LNCAP (cell line): ENCODE measurements at regions not wholly inside any gene's neighbourhood (a gene's known extent, or its start where the extent isn't known, plus 50 kb on each side); places are given as distances from the start of the nearest gene placed in this dataset.

Experiments used
- TF ChIP-seq, protein P1 (sequence below): fragments of 450-650 bp; IDR thresholded peaks from 2 replicates; pipeline ENCODE4 v1.5.1; 2017; ENCODE audit warnings: mild to moderate bottlenecking

DNA sequence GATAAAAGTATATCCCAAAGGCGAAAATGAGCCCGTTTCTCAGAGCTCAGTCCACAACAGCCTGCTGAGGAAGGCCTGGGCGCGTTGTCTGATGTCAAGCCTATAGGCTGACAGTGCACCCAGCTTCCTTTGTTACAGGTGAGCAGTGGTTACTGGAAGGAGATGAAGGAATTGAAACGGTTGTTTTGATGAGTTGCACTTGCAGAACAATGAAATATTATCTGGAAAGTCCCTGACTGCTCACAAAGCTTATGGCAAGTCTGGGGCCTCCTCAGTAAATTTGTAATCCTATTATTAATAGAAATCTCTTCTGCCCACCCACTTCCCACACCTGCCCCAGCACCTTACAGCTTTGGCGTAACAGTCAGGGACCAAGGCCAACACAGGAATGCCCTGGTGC is 77.8 kb downstream of the C11orf91 start:
- TF ChIP-seq, protein P1, sequence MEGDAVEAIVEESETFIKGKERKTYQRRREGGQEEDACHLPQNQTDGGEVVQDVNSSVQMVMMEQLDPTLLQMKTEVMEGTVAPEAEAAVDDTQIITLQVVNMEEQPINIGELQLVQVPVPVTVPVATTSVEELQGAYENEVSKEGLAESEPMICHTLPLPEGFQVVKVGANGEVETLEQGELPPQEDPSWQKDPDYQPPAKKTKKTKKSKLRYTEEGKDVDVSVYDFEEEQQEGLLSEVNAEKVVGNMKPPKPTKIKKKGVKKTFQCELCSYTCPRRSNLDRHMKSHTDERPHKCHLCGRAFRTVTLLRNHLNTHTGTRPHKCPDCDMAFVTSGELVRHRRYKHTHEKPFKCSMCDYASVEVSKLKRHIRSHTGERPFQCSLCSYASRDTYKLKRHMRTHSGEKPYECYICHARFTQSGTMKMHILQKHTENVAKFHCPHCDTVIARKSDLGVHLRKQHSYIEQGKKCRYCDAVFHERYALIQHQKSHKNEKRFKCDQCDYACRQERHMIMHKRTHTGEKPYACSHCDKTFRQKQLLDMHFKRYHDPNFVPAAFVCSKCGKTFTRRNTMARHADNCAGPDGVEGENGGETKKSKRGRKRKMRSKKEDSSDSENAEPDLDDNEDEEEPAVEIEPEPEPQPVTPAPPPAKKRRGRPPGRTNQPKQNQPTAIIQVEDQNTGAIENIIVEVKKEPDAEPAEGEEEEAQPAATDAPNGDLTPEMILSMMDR = no peak

DNA sequence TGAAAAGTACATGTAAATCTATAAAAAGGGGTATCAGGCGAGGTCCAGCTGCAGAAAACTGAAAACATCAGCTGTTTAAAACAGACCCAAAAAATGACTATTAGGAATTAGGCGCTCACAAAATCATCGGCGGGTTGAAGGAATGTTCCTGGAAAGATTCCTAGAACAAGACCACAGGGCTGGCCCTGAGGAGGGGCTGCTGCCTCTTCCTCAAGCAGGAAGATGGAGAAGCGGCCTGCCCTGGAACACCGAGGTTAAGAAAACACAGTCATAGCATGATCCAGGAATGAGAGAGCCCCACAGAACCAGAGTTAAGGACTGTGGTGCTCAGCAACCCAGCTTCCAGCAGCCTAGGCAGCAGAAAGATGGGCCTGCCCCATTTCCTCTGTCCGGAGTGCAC is 78.4 kb downstream of the C11orf91 start:
- TF ChIP-seq, protein P1 = no peak

DNA sequence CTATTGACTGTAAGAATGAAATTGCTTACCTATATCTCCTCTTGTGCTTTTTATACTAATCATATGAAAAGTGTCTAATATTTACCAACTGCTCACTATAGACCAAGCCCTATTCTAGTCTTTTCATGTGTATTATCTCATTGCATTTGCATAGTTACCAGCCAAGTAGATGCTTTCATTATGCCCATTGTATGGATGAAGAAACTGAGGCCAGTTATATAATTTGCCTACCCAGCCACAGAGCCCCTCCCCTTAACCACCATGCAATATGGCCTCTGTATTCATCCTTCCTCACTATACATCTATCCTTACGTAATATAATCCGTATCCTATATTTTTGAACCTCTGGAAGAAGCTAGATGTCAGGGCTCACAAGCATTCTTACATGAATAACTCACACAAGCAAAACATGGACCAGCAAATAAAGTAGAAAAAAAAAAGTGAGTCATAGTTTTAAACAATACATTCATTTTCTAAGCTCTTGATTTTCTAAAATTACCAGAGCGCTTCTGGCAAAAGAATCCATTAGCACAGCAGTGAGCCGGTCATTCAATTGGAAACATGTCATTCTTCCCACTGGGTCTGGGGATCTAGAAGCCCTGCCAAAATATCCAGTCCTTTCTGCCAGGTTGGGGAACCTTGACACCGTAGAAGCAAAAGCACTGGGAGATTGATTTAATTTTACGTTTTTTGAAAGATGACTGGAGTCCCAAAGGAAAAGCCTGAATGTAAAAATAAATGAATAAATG is 80.0 kb downstream of the C11orf91 start:
- TF ChIP-seq, protein P1 = no peak

DNA sequence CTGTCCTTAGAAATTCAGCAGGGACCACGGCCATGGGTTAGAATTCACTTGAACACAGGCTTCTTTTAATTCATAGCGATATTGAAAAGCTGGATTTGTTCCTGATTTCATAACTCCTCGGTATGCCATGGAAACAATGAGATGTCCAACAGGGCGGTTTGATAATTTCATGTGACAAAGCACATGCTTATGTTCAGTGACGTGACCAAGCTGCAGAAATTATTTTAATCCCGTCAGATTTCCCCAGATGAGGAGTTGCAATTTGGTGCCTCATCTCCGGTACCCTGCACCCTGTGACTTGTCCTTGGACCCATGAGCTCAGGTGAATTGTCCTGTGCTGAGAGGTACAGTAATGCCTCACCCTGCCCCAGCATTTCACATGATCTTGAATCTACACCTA is 81.7 kb downstream of the C11orf91 start:
- TF ChIP-seq, protein P1 = no peak

DNA sequence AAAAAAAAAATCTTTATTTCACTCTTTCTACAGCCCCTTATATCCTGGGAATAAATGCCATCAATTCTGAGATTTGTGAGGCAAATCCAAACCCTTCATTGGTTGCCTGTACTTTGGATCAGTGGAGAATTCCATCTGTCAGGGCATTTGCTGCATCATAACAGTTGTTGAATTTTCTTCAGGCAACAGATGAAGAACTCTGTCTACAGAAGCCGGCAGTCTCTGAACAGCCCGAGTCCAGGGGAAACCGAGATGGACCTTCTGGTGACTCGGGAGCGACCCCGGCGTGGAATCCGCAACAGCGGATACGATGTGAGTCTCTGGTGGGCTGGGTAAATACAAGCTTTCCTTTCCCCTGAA is 82.3 kb downstream of the C11orf91 start:
- TF ChIP-seq, protein P1 = no peak

DNA sequence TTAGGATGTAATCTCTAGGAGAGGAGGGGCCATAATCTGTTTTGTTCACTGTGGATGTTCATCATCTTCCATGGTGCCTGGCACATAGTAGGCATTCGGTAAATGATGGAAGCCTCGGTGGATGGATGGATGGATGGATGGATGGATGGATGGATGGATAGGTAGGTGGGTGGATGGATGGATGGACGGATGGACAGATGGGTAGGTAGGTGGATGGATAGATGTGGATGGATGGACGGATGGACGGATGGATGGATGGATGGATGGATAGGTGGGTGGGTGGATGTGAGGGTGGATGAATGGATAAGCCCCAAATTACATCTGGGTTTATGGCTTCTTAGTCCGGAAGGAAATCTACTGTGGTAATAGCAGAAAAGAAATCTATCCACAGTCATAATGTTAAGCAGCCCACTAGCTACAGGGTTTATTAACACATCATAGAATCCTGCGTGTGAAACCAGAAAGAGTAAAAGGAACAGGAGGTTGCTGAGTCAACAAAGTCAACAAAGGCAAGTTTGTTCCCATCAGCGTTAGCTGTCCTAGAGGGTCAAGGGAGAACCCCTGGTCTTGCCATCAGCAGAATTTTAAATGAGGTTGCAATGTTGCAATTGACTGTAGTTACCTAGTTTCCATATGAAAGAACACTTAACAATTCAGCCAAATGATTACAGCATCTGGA is 82.8 kb downstream of the C11orf91 start:
- TF ChIP-seq, protein P1 = no peak

DNA sequence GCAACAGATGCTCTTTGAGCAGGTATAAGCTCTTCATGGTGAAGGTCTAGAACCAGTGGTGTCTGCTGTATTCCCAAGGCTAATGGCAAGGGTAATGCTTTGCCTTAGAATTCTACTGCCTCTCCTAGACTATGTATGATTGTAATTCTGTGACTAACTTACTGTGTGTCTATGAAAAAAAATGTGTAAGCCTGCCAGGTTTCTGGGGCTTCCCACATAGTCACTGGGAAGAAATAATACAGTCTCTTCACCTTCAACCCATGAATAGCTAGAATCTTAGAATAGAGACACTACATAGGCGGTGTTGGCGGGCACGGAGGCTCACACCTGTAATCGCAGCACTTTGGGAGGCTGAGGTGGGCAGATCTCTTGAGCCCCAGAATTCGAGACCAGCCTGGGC is 84.1 kb downstream of the C11orf91 start:
- TF ChIP-seq, protein P1 = no peak
